ENCODE measurements at regions not wholly inside any gene's neighbourhood (a gene's known extent, or its start where the extent isn't known, plus 50 kb on each side); places are given as distances from the start of the nearest gene placed in this dataset.

DNA sequence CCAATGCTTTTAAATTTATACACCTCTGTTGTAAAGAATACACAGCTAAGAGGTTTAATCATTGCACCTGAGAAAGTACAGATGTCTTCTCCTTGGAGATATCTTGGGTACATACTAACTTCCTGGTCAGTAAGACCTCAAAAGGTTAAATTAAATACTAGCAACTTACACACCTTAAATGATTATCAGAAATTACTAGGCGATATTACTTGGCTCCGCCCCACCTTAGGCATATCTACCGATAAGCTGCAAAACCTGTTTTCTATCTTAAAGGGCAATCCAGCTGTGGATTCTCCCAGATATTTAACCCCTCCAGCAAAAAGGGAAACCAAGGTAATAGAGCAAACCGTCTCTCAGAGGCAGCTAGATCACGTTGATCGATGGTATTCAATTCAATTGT lies 819.4 kb downstream of the FAM133A start:
- DNase-seq (ENCODE audit: extremely low spot score): no peak
- intact Hi-C loops (cut with DNase I): no loop called here
- H3K4me1 ChIP-seq: no peaks in the 10 kb centered on the region
- TF ChIP-seq POLR2AphosphoS5 (IDR thresholded peaks at IDR 0.05) (no peak), CTCF (IDR thresholded peaks at IDR 0.05) (no peak), EP300 (IDR thresholded peaks at IDR 0.05) (no peak), POLR2A (IDR thresholded peaks at IDR 0.05; ENCODE audit: low read depth) (no peak)
- H3K36me3 ChIP-seq: no peaks in the 10 kb centered on the region
- H3K4me3 ChIP-seq: no peak overlapping the region
- no peak overlapping the region for H3K27ac ChIP-seq (replicated peaks in 1 of 4)
- 81% methylated on average over 6 of the region's 6 CpGs for WGBS
- H3K9me3 ChIP-seq: no peaks in the 10 kb centered on the region
- H3K27me3 ChIP-seq: no peaks in the 10 kb centered on the region

- no peak for DNase-seq (ENCODE audit: extremely low spot score)
- Histone ChIP-seq H3K4me3 (no peak overlapping the region), H3K9me3 (no peaks in the 10 kb centered on the region), H3K27me3 (no peaks in the 10 kb centered on the region), H3K36me3 (no peaks in the 10 kb centered on the region), H3K27ac (replicated peaks in 1 of 4) (no peak overlapping the region), H3K4me1 (no peaks in the 10 kb centered on the region)
- 39% methylated on average over 2 of the region's 2 CpGs for WGBS
- TF ChIP-seq POLR2A (IDR thresholded peaks at IDR 0.05; ENCODE audit: low read depth): no peak
- TF ChIP-seq CTCF (IDR thresholded peaks at IDR 0.05): no peak
- TF ChIP-seq POLR2AphosphoS5 (IDR thresholded peaks at IDR 0.05): no peak
- TF ChIP-seq EP300 (IDR thresholded peaks at IDR 0.05): no peak
- intact Hi-C loops (cut with DNase I): no loop called here
Measured at GRCh38 chrX:94511564-94511963, 837.6 kb downstream of the FAM133A start.

GRCh38 chrX:94515009-94515408 lies 841.0 kb downstream of the FAM133A start:
- Histone ChIP-seq H3K4me3 (no peak overlapping the region), H3K36me3 (no peaks in the 10 kb centered on the region), H3K27ac (replicated peaks in 1 of 4) (no peak overlapping the region), H3K27me3 (no peaks in the 10 kb centered on the region), H3K4me1 (no peaks in the 10 kb centered on the region), H3K9me3 (no peaks in the 10 kb centered on the region)
- intact Hi-C loops (cut with DNase I): no loop called here
- DNase-seq (ENCODE audit: extremely low spot score): no peak
- TF ChIP-seq EP300 (IDR thresholded peaks at IDR 0.05): no peak
- TF ChIP-seq POLR2AphosphoS5 (IDR thresholded peaks at IDR 0.05): no peak
- no peak for TF ChIP-seq CTCF (IDR thresholded peaks at IDR 0.05)
- TF ChIP-seq POLR2A (IDR thresholded peaks at IDR 0.05; ENCODE audit: low read depth): no peak
- WGBS: 86% methylated on average over 1 of the region's 1 CpG

- H3K27me3 ChIP-seq: no peaks in the 10 kb centered on the region
- H3K27ac ChIP-seq (replicated peaks in 1 of 4): no peak overlapping the region
- intact Hi-C loops (cut with DNase I): no loop called here
- 38% methylated on average over 1 of the region's 1 CpG for WGBS
- no peaks in the 10 kb centered on the region for H3K9me3 ChIP-seq
- TF ChIP-seq CTCF (IDR thresholded peaks at IDR 0.05) (no peak), POLR2AphosphoS5 (IDR thresholded peaks at IDR 0.05) (no peak), POLR2A (IDR thresholded peaks at IDR 0.05; ENCODE audit: low read depth) (no peak), EP300 (IDR thresholded peaks at IDR 0.05) (no peak)
- H3K4me3 ChIP-seq: no peak overlapping the region
- H3K36me3 ChIP-seq: no peaks in the 10 kb centered on the region
- no peaks in the 10 kb centered on the region for H3K4me1 ChIP-seq
- DNase-seq (ENCODE audit: extremely low spot score): no peak
Measured at GRCh38 chrX:94524867-94525266, 850.9 kb downstream of the FAM133A start.

DNA sequence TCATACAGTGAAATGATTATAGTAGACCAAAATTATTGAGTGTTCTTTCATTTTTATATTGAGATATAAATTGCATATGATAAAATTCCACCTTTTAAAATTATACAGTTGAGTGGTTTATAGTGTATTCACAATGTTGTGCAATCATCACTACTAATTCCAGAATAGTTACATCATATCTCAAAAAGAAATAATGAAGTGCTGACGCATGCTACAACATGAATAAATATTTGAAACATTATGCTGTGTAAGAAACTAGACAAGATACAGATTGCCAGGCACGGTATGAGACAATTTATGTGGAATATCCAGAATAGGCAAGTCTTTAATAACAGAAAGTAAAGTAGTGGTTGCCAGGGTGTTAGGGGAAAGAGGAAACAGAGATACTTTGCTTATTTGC lies 871.7 kb downstream of the FAM133A start:
- intact Hi-C loops (cut with DNase I): no loop called here
- no peak overlapping the region for H3K4me3 ChIP-seq
- 57% methylated on average over 2 of the region's 2 CpGs for WGBS
- H3K36me3 ChIP-seq: no peaks in the 10 kb centered on the region
- H3K27ac ChIP-seq (replicated peaks in 1 of 4): no peak overlapping the region
- TF ChIP-seq CTCF (IDR thresholded peaks at IDR 0.05): no peak
- TF ChIP-seq EP300 (IDR thresholded peaks at IDR 0.05): no peak
- no peak for TF ChIP-seq POLR2A (IDR thresholded peaks at IDR 0.05; ENCODE audit: low read depth)
- no peak for TF ChIP-seq POLR2AphosphoS5 (IDR thresholded peaks at IDR 0.05)
- no peak for DNase-seq (ENCODE audit: extremely low spot score)
- H3K27me3 ChIP-seq: no peaks in the 10 kb centered on the region
- H3K9me3 ChIP-seq: peaks cover 0 to 10% (median 0%) of the 10 kb centered on the region in 4 donors
- no peaks in the 10 kb centered on the region for H3K4me1 ChIP-seq
